ENCODE measurements at regions not wholly inside any gene's neighbourhood (a gene's known extent, or its start where the extent isn't known, plus 50 kb on each side); places are given as distances from the start of the nearest gene placed in this dataset.

DNA sequence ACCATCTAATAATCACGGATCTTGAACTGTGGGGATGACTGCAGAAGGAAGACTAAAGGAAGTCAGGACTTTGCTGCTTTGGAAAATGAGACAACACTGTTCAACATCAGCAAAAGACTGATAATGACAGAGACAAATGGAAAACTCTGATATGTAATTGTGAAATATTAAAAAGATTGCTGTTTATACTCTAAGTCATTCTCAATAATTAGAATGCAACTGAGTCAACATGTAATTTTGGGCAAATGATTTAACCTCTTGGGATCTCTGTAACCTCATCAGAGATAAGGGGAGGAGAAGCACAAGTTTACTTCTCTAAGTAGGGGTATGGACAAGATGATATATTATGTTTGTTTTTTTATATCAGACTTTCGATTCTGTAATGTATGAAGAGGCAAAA is 121.9 kb downstream of the GASK1B start:
- in situ Hi-C loops (cut with MboI; ENCODE audit: low sequenced_read_pairs in 4 of 4) (no loop called here), intact Hi-C loops (cut with DNase I; ENCODE audit: low total_unique reads) (no loop called here)
- H3K27ac ChIP-seq: peak overlapping the region in 1 of 4 donors; percentile 14
- ATAC-seq: no peak
- no peaks in the 10 kb centered on the region for H3K27me3 ChIP-seq
- no peaks in the 10 kb centered on the region for H3K4me1 ChIP-seq
- no peaks in the 10 kb centered on the region for H3K36me3 ChIP-seq
- no peaks in the 10 kb centered on the region for H3K9me3 ChIP-seq
- TF ChIP-seq, protein P1, sequence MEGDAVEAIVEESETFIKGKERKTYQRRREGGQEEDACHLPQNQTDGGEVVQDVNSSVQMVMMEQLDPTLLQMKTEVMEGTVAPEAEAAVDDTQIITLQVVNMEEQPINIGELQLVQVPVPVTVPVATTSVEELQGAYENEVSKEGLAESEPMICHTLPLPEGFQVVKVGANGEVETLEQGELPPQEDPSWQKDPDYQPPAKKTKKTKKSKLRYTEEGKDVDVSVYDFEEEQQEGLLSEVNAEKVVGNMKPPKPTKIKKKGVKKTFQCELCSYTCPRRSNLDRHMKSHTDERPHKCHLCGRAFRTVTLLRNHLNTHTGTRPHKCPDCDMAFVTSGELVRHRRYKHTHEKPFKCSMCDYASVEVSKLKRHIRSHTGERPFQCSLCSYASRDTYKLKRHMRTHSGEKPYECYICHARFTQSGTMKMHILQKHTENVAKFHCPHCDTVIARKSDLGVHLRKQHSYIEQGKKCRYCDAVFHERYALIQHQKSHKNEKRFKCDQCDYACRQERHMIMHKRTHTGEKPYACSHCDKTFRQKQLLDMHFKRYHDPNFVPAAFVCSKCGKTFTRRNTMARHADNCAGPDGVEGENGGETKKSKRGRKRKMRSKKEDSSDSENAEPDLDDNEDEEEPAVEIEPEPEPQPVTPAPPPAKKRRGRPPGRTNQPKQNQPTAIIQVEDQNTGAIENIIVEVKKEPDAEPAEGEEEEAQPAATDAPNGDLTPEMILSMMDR (IDR thresholded peaks at IDR 0.05 in 4 of 5, conservative IDR thresholded peaks at IDR 0.05 in 1 of 5): no peak
- TF ChIP-seq POLR2A (IDR thresholded peaks at IDR 0.05): no peak
- no peak for DNase-seq
- no peak overlapping the region for H3K4me3 ChIP-seq

DNA sequence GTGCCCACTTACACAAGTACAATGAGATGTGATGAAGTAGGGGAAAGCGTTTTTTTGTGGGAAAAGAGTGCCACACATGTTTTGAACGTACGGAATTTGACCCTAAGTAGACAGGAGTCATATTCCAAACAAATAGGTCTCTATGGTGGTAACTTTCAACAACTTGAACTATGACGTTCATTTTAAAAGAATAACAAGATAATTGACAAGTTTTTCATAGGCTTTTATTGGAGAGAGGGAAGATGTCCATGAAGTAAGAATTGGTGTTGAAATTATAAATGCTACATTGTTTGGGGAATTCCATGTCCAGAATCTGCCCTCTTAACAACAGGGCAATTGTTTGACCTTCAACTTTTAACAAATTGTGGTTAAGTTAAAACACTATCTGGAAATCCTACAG is 126.5 kb downstream of the GASK1B start:
- Histone ChIP-seq H3K27ac (no peak overlapping the region), H3K9me3 (no peaks in the 10 kb centered on the region), H3K4me3 (no peak overlapping the region), H3K36me3 (no peaks in the 10 kb centered on the region), H3K27me3 (no peaks in the 10 kb centered on the region), H3K4me1 (no peaks in the 10 kb centered on the region)
- no peak for ATAC-seq
- intact Hi-C loops (cut with DNase I; ENCODE audit: low total_unique reads) (no loop called here), in situ Hi-C loops (cut with MboI; ENCODE audit: low sequenced_read_pairs in 4 of 4) (no loop called here)
- TF ChIP-seq, protein P1 (IDR thresholded peaks at IDR 0.05 in 4 of 5, conservative IDR thresholded peaks at IDR 0.05 in 1 of 5): no peak
- no peak for TF ChIP-seq POLR2A (IDR thresholded peaks at IDR 0.05)
- DNase-seq: no peak

DNA sequence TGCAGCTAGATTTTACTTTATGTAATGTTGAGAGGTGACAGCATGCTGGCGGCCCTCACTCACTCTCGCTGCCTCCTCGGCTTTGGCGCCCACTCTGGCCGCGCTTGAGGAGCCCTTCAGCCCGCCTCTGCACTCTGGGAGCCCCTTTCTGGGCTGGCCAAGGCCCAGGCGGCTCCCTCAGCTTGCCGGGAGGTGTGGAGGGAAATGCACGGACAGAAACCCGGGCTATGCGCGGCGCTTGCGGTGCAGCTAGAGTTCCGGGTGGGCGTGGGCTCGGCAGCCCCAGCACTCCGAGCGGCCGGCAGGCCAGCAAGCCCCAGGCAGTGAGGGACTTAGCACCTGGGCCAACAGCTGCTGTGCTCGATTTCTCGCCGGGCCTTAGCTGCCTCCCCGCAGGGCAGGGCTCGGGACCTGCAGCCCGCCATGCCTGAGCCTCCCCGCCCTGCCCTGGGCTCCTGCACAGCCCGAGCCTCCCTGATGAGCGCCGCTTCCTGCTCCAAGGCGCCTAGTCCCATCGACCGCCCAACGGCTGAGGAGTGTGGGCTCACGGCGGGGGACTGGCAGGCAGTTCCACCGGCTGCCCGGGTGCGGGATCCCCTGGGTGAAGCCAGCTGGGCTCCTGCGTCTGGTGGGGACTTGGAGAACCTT is 128.7 kb downstream of the GASK1B start:
- Histone ChIP-seq H3K27ac (no peak overlapping the region), H3K4me3 (no peak overlapping the region), H3K9me3 (no peaks in the 10 kb centered on the region), H3K36me3 (no peaks in the 10 kb centered on the region), H3K27me3 (no peaks in the 10 kb centered on the region), H3K4me1 (no peaks in the 10 kb centered on the region)
- ATAC-seq: no peak
- DNase-seq: no peak
- intact Hi-C loops (cut with DNase I; ENCODE audit: low total_unique reads) (no loop called here), in situ Hi-C loops (cut with MboI; ENCODE audit: low sequenced_read_pairs in 4 of 4) (no loop called here)
- no peak for TF ChIP-seq POLR2A (IDR thresholded peaks at IDR 0.05)
- TF ChIP-seq, protein P1 (IDR thresholded peaks at IDR 0.05 in 4 of 5, conservative IDR thresholded peaks at IDR 0.05 in 1 of 5): no peak

DNA sequence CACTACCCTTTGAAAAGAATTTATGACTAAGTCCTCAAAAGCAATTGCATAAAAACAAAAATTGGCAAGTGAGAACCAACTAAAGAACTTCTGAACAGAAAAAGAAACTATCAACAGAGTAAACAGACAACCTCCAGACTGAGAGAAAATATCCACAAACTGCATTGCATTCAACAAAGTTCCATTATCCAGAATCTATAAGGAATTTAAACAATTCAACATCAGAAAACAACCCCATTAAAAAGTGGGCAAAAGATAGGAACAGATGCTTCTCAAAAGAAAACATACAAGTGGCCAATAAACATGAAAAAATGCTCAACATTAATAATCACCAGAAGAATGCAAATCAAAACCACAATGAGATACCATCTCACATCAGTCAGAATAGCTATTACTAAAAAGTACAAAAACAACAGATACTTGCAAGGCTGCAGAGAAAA is 130.2 kb downstream of the GASK1B start:
- DNase-seq (no peak), ATAC-seq (no peak)
- TF ChIP-seq POLR2A (IDR thresholded peaks at IDR 0.05): no peak
- in situ Hi-C loops (cut with MboI; ENCODE audit: low sequenced_read_pairs in 4 of 4): no loop called here
- Histone ChIP-seq H3K27me3 (no peaks in the 10 kb centered on the region), H3K27ac (no peak overlapping the region), H3K4me3 (no peak overlapping the region), H3K4me1 (no peaks in the 10 kb centered on the region), H3K9me3 (no peaks in the 10 kb centered on the region), H3K36me3 (no peaks in the 10 kb centered on the region)
- intact Hi-C loops (cut with DNase I; ENCODE audit: low total_unique reads): no loop called here

DNA sequence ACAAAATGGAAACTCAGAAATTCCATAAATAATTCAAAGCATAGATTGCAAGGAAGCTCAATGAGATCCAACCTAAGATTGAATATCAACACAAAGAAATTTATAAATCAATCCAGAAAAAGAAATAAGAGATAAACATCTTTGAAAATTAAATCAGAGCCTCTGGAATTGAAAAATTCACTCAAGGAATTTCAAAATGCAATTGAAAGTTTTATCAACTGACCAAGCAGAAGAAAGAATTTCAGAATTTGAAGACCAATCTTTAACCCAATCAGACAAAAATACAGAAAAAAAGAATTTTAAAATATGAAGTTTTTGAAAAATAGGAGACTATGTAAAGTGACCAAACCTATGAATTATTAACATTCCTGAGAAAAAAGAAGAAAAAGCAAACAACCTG is 134.1 kb downstream of the GASK1B start:
- DNase-seq (no peak), ATAC-seq (no peak)
- no peak overlapping the region for H3K27ac ChIP-seq
- TF ChIP-seq, protein P1 (IDR thresholded peaks at IDR 0.05 in 4 of 5, conservative IDR thresholded peaks at IDR 0.05 in 1 of 5): no peak
- no peak for TF ChIP-seq POLR2A (IDR thresholded peaks at IDR 0.05)
- intact Hi-C loops (cut with DNase I; ENCODE audit: low total_unique reads): no loop called here
- H3K27me3 ChIP-seq: no peaks in the 10 kb centered on the region
- in situ Hi-C loops (cut with MboI; ENCODE audit: low sequenced_read_pairs in 4 of 4): no loop called here
- H3K9me3 ChIP-seq: no peaks in the 10 kb centered on the region
- H3K4me3 ChIP-seq: no peak overlapping the region
- H3K36me3 ChIP-seq: no peaks in the 10 kb centered on the region
- H3K4me1 ChIP-seq: peaks cover 0 to 4% of the 10 kb centered on the region in 2 donors
